GM21423 (cell line): ENCODE measurements at regions not wholly inside any gene's neighbourhood (a gene's known extent, or its start where the extent isn't known, plus 50 kb on each side); places are given as distances from the start of the nearest gene placed in this dataset.

Experiments used
- ATAC-seq: cut with Tn5 transposase; IDR thresholded peaks from one replicate; pipeline ENCODE4 v1.9.1; 2021; ENCODE audit warnings: mild to moderate bottlenecking, moderate library complexity; ENCODE audit not compliant: unreplicated experiment

DNA sequence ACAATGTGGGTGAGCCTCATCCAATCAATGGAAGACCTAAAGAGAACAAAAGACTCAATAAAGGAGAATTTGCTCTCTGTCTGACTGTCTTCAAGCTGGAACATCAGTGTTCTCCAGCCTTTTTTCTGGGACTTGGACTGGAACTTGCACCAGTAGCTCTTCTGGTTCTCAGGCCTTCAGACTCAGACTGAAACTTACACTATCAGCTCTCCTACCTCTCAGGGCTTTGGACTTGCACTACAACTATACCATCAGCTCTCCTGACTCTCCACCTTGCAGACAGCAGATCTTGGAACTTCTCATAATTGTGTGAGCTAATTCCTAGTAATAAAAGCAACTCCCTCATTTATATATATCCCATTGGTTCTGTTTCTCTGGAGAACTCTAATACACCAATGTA lies 185.9 kb downstream of the SMIM20 start:
- no peak for ATAC-seq

DNA sequence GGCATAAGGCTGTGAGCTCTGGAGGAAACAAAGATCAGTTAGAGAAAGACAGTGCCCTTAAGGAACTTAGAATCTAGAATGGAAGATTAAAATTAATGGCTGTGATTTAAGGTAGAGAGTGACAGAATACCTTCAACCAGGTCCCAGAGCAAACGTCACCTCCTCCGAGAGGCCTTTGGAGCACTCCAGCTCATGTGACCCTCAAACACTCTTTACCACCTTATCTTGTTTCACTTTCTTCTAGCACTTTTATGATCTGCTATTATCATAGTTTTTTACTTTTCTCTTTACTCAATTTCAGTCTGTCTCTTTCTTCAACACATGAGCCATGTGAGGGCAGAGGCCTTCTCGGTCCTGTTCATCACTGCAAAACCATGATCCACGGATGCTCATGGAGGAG lies 187.0 kb downstream of the SMIM20 start:
- no peak for ATAC-seq

DNA sequence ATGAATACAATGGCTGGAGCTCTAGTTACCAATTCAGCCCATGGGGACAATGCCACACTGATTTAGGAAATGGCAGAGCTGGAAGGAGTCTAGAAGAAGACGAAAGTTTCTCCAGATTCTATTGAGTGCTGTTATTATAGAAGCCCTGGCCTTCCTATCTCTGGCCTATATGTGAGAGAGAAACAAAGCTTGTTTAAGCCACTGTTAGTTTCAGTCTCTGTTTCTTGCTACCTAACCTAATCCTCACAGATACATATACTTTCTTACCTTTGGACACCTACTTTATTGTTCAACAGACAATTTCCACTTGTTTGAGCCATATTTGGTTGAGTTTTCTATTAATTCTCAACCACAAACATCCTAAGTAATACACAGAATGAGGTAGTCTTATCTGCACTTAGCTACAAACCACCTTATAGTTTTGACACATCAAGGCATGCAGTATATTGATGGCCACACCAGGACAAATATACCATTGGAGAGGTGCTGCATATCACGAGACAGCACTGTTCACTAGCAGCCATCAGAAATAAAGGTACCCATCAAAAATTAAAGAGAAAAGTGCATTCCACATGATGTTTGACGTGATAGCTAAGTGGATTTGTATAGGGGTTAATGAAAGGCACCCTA lies 190.2 kb downstream of the SMIM20 start:
- peak; percentile 58 for ATAC-seq

DNA sequence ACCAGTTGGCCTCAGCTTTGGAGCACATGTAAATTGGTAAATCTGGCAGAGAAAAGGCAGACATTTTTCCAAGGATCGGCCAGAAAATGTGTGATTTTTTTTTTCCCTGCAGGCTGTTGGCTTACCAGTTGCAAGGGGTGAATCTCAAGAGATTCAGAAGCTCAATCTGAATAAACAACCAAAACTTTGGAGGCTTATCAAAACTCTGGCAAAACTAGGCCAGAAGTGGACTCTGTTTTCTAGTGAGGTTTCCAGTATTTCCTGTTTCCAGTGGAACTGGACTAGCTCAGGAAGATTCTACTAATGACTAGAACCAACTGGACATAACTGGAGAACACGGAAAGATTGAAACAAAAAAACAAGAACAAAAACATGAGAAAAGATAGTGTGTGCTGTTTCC lies 191.3 kb downstream of the SMIM20 start:
- ATAC-seq, result no peak

- ATAC-seq, result no peak
Observed at GRCh38 chr4:26105815-26106699, 192.0 kb downstream of the SMIM20 start.

GRCh38 chr4:26106776-26107175 lies 192.8 kb downstream of the SMIM20 start:
- ATAC-seq, result no peak

DNA sequence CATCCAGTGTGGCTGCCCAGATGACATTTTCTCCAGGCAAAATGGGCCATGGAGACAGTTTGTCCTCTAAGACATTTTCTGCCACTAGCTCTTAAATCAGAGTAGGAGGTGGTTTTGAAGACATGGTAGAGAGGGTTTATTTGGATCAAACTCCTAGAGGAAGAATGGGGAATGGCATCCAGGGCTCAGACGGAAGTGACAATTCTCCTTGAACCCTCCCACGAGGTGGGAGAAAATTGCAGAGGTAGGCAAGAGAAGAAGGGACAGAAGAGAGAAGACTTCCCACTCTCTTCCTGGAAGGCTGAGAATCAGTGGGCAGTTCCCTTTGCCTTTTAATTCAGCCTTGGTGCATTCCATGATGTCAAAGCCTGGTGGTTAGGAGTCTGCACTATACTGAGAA lies 194.0 kb downstream of the SMIM20 start:
- no peak for ATAC-seq

DNA sequence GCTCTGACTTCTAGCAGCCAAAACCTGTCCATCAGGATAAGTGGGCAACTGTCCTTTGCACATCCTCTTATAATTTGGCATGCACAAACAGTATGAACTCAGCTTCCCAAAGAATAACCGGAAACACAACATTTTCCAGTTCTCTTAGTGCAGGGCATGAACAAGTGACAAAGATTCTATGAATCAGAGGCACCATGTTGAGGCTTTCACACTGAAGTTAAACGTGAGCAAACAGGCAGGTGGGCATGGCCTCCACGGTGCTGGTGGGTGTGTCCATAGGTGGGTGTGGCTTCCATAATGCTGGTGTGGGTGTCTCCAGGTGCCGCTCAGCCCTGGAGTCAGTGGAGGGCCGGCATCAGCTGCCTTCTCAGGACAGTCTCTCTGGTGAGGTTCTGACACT lies 196.5 kb downstream of the SMIM20 start:
- ATAC-seq, result no peak

DNA sequence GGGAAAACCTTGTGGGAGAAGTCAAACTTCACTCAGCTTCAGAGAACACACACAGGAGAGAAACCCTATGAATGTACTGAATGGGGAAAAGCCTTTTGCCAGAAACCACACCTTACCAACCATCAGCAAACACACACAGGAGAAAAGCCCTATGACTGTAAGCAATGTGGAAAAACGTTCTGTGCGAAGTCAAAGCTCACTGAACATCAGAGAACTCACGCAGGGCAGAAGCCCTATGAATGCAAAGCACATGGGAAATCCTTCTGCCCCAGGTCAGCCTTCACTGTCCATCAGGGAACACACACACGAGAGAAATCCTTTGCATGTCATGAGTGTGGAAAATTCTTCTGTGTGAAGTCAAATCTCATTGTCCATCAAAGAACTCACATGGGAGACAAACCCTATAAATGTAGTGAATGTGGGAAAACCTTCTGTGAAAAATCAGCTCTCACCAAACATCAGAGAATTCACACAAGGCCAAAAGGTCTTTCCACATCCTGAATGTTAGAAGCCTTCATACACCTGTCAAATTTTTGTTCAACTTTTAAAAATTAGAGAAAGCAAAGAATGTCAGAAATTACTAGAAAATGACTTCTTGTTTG lies 199.4 kb downstream of the SMIM20 start:
- no peak for ATAC-seq

- ATAC-seq, result no peak
Observed at GRCh38 chr4:26116057-26116456, 202.0 kb downstream of the SMIM20 start.

DNA sequence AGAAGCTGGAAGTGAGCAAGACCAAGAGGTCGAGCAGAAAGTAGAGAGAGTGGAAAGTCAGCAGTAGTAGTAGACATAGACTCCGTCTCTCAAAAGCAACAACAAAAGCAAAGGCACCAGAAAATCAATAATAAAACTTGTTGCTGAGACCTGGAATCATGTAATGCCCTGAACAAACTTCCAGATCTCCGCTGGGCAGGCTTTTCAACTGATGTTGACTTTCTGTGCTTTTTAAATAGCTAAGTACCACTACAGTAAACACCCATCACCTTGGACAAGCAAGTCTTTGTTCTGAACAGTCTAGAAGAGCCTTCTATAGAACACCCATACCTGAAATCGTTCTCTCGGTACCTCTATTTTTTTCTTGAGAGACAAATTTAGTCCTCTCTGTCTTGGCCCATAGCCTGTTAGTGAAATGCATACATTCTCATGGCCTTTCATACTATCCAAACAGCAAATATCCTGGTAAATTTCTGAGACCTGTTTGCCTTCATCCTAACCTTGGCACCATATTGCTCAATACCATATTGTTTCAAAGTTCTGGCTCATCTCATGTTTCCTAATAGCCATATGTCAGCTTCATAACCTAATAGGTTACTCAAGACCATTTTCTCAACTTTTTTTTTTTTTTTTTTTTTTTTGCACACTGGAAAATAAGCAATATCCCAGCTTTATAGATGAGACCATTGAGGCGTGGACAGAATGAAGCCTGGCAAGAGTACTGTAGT lies 200.6 kb upstream of the RBPJ start:
- ATAC-seq, result no peak

- ATAC-seq, result no peak
Observed at GRCh38 chr4:26122690-26123089, 198.1 kb upstream of the RBPJ start.

DNA sequence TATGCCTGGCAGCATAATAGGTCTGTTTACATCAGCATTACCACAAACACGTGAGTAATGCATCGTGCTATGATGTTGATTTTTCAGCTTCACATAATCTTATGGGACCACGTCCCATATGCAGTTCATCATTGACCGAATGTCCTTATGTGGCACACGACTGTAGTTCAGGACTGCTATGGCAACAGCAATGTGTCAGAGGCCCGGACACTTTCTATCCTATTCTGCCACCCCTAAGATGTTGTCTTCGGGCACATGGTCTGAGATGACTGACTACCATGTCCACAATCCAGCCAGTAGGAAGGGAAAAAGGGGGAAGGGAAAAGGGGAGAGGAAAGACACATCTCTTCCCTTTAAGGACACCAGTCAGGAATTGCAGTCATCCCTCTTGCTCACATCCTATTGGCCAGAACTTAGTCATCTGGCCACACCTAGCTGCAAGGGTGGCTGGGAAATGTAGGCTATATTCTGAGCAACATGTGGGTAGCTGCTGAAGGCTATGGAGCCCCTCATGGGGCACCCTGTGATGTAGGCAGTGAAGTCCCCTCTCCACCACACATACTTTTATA lies 196.0 kb upstream of the RBPJ start:
- ATAC-seq, result no peak

- ATAC-seq, result peak; percentile 48
Observed at GRCh38 chr4:26126143-26126718, 194.6 kb upstream of the RBPJ start.

DNA sequence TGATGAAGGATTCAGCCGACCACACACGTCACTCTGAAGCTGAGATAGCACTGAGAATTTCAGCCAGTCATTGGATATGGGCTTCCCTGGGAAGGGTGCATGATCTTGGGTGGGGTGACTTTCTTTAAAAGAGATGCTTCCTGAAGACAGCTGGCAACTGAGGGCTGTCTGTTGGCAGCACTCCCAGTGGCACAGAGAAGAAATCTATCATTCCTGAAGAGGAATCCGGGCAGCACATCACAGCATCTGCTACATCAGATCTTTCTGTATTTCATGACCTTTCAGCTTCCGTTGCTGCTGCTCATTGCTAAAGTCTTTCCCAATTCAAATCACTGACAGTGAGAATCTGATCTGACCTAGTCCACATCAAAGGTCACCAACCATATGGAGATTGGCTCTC lies 193.8 kb upstream of the RBPJ start:
- ATAC-seq, result no peak

DNA sequence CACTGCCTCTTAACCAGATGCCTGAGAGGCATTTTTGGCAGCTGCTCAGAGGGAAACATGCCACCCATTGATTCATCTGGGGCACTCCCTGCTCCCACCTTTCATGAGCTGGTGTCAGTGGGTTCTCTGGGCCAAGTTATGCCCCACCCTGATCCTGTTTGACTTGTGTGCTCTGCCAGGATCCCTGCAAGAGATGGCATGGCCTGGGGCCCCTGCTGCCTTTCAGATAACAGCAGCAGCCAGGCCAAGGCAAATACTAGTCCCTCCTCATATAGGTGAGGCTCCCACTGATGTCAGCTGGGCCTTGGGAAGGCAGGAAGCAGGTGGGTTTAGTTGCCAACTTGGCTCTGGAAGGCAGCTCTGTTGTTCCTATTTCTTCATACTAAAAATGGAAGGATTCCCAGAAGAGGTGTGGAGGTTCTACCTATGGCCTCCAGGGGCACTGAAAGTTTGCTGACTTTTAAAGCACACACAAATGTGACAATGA lies 192.9 kb upstream of the RBPJ start:
- ATAC-seq, result no peak

- peak; percentile 59 for ATAC-seq
Observed at GRCh38 chr4:26130173-26130572, 190.6 kb upstream of the RBPJ start.

DNA sequence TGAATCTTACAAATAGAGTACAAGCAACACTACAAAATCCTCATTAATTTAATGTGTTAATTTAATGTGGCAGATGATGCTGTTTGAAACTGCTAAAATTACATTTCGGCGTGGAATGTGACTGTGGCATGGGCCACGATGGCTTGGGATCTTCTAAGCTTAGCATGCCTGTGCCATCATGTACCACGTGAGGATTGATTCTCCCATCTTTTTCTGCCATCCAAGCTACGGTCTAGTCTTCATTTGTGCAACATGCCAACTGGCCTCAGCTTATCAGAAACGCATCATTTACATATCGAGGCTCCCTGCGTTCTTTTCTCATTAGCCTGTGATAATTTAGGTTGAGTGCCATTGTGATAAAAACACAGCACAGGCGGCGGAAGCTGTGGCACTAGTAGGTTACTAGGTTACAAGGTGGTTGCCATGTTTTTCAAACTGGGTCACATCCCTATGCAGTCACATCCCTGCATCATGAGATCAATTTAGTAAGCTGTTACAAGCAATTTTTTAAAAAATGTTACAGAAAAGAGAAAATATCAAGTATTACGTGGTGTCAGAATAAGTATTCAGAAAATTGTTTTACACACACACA lies 189.9 kb upstream of the RBPJ start:
- no peak for ATAC-seq

- peak; percentile 51 for ATAC-seq
Observed at GRCh38 chr4:26131711-26132110, 189.1 kb upstream of the RBPJ start.

- no peak for ATAC-seq
Observed at GRCh38 chr4:26132858-26133257, 188.0 kb upstream of the RBPJ start.
